GM19324 (cell line): ENCODE measurements at regions not wholly inside any gene's neighbourhood (a gene's known extent, or its start where the extent isn't known, plus 50 kb on each side); places are given as distances from the start of the nearest gene placed in this dataset.

ENCODE experiments used
- ATAC-seq: cut with Tn5 transposase; IDR thresholded peaks from one replicate; pipeline ENCODE4 v1.9.1; 2021; ENCODE audit warnings: mild to moderate bottlenecking, moderate library complexity; ENCODE audit not compliant: unreplicated experiment, low FRiP score

GRCh38 chr4:147396105-147396504 lies 84.8 kb upstream of the EDNRA start:
- ATAC-seq = no peak

GRCh38 chr4:147398556-147398955 lies 82.3 kb upstream of the EDNRA start:
- ATAC-seq = no peak

GRCh38 chr4:147400721-147401120 lies 80.2 kb upstream of the EDNRA start:
- ATAC-seq = no peak

- no peak for ATAC-seq
Measured at GRCh38 chr4:147401221-147401620, 79.7 kb upstream of the EDNRA start.

- no peak for ATAC-seq
Measured at GRCh38 chr4:147407261-147408045, 73.4 kb upstream of the EDNRA start.

GRCh38 chr4:147408189-147408588 lies 72.7 kb upstream of the EDNRA start:
- no peak for ATAC-seq

- ATAC-seq = no peak
Measured at GRCh38 chr4:147409350-147409749, 71.5 kb upstream of the EDNRA start.

GRCh38 chr4:147418226-147418625 lies 62.7 kb upstream of the EDNRA start:
- ATAC-seq = no peak

GRCh38 chr4:147421456-147421855 lies 59.4 kb upstream of the EDNRA start:
- no peak for ATAC-seq

- no peak for ATAC-seq
Measured at GRCh38 chr4:147423229-147423628, 57.7 kb upstream of the EDNRA start.

- no peak for ATAC-seq
Measured at GRCh38 chr4:147425019-147425418, 55.9 kb upstream of the EDNRA start.

- ATAC-seq = no peak
Measured at GRCh38 chr4:147428583-147428982, 52.3 kb upstream of the EDNRA start.

GRCh38 chr4:147430111-147430510 lies 50.8 kb upstream of the EDNRA start:
- ATAC-seq = no peak
